ENCODE measurements at regions not wholly inside any gene's neighbourhood (a gene's known extent, or its start where the extent isn't known, plus 50 kb on each side); places are given as distances from the start of the nearest gene placed in this dataset.

DNA sequence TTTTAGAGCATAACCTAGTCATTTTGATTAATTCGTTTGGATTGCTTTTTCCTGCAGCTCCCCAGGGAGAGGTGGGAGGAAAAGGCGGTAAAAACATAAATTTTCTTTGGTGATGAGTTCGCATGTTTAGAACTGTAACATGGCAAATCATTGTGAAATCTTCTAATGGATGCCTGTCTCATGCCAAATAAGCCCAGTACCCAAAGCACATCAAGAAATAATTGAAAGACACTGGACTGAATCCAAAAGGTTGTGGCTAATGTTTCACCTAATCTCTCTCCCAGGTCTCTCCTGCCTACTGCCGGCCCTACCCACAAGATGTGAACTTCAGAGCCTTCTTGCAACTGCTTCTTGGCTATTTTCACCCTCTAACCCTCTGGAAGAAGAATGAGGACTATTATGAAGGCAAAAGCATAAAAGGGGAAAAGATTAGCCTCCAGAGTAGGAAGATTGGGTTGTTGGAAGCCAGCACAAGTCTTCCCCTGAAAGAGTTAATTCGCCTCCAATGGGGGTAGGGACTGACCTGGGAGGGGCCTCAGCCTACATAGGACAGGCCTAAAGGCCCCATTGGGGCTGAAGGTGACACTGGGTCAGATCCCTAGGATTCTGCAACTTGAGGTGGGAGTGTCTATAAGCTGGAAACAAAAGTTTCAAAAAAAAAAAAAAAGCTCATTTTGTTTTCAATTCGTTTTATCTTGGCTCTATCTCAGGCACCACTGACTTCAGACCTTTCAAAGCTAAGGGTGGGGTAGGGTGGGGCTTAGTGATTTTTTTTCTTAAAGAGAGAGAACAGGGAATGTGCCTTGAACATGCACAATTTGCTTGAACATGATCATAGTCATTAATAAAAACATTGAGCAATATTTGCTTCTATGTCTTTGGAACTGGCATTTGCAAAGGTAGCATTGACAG, 278.6 kb upstream of the KLF3 start (continued):
- TF ChIP-seq PBX2 (CRISPR knock-in tag; IDR thresholded peaks at IDR 0.05; ENCODE audit: low read depth), result no peak
- no peak for TF ChIP-seq PBX2 (tag; conservative IDR thresholded peaks at IDR 0.05; ENCODE audit: low read depth)
- TF ChIP-seq SAP30 (IDR thresholded peaks at IDR 0.05; ENCODE audit: borderline replicate concordance, insufficient read depth, low read depth, low read length, poor library complexity, severe bottlenecking), result no peak
- TF ChIP-seq KLF1 (tag; IDR thresholded peaks at IDR 0.05), result no peak
- no peak for TF ChIP-seq LCOR (CRISPR knock-in tag; IDR thresholded peaks at IDR 0.05)
- TF ChIP-seq RHOXF2B (CRISPR knock-in tag; conservative IDR thresholded peaks at IDR 0.05), result no peak
- no peak for TF ChIP-seq ZFP1 (CRISPR knock-in tag; IDR thresholded peaks at IDR 0.05)
- TF ChIP-seq TEAD4 (IDR thresholded peaks at IDR 0.05; ENCODE audit: low read length), result no peak
- TF ChIP-seq TEAD4 (CRISPR knock-in tag; IDR thresholded peaks at IDR 0.05; ENCODE audit: borderline replicate concordance), result no peak
- TF ChIP-seq, protein P1, sequence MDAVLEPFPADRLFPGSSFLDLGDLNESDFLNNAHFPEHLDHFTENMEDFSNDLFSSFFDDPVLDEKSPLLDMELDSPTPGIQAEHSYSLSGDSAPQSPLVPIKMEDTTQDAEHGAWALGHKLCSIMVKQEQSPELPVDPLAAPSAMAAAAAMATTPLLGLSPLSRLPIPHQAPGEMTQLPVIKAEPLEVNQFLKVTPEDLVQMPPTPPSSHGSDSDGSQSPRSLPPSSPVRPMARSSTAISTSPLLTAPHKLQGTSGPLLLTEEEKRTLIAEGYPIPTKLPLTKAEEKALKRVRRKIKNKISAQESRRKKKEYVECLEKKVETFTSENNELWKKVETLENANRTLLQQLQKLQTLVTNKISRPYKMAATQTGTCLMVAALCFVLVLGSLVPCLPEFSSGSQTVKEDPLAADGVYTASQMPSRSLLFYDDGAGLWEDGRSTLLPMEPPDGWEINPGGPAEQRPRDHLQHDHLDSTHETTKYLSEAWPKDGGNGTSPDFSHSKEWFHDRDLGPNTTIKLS (IDR thresholded peaks at IDR 0.05; ENCODE audit: borderline replicate concordance, low read depth), result no peak
- TF ChIP-seq UBTF (IDR thresholded peaks at IDR 0.05; ENCODE audit: borderline replicate concordance in 1 of 2, low read depth in 2 of 2, low read length in 2 of 2), result no peak
- no peak for TF ChIP-seq PCBP1 (IDR thresholded peaks at IDR 0.05; ENCODE audit: low read depth, low read length, poor library complexity, severe bottlenecking)
- no peak for TF ChIP-seq ZNF24 (IDR thresholded peaks at IDR 0.05)
- 0 out of 2 replicates have a peak, but pooled peaks have one; percentile 38 for TF ChIP-seq NR2C1 (IDR thresholded peaks at IDR 0.05)
- no peak for TF ChIP-seq NR2C1 (tag; IDR thresholded peaks at IDR 0.05)
- TF ChIP-seq TEAD1 (CRISPR knock-in tag; IDR thresholded peaks at IDR 0.05), result no peak
- no peak for TF ChIP-seq NFATC3 (IDR thresholded peaks at IDR 0.05)
- TF ChIP-seq ZNF280A (IDR thresholded peaks at IDR 0.05; ENCODE audit: low read depth, partially characterized antibody), result no peak

Data from K562 (cell line).